Keratinocyte (primary cell): ENCODE measurements at regions not wholly inside any gene's neighbourhood (a gene's known extent, or its start where the extent isn't known, plus 50 kb on each side); places are given as distances from the start of the nearest gene placed in this dataset.

Experiments used
- EZH2 ChIP-seq: IDR thresholded peaks from one replicate; pipeline ENCODE4 v1.6.1; 2012; ENCODE audit warnings: inconsistent platforms, mild to moderate bottlenecking, low read length, moderate library complexity
- TF ChIP-seq, protein P1 (sequence below), 3 experiments: IDR thresholded peaks in 1 of 3; conservative IDR thresholded peaks in 1 of 3; optimal IDR thresholded peaks in 1 of 3; 2 replicates in 2 of 3; 3 replicates in 1 of 3; pipeline versions ENCODE3 to v1.5.1; 2011; ENCODE audit warnings: low read length in 3 of 3, mild to moderate bottlenecking in 3 of 3, moderate library complexity in 2 of 3, control low read depth in 1 of 3, inconsistent platforms in 1 of 3; ENCODE audit not compliant: insufficient read depth in 2 of 3; ENCODE audit errors: extremely low read depth in 1 of 3

DNA sequence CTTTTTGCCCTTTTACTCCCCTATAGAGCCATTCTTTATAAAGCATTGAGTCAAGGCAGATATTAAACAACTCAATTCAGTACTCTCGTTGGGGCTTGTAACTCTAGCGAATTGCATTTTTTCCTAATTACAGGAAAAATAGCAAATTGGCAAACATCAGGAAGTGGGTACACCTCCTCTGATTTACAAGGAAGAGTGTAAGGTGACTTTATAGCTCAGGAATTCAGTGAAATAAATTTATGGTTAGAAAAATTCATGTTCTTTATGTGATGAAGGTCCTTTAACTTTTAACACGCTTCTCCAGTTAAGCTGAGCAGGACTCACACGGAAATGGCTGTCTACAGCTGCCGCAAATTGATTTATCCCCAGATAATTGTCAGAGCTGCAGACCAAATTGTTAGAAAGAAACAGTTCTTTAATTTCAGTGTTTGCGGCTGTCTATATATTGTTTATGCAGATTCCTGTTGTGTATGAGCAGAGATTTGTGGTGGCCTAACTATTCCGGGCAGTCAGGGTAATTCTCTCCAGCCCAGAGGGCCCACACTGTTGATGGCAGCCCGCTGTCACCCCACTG lies 151.1 kb upstream of the MKI67 start:
- no peak for TF ChIP-seq EZH2
- TF ChIP-seq, protein P1, sequence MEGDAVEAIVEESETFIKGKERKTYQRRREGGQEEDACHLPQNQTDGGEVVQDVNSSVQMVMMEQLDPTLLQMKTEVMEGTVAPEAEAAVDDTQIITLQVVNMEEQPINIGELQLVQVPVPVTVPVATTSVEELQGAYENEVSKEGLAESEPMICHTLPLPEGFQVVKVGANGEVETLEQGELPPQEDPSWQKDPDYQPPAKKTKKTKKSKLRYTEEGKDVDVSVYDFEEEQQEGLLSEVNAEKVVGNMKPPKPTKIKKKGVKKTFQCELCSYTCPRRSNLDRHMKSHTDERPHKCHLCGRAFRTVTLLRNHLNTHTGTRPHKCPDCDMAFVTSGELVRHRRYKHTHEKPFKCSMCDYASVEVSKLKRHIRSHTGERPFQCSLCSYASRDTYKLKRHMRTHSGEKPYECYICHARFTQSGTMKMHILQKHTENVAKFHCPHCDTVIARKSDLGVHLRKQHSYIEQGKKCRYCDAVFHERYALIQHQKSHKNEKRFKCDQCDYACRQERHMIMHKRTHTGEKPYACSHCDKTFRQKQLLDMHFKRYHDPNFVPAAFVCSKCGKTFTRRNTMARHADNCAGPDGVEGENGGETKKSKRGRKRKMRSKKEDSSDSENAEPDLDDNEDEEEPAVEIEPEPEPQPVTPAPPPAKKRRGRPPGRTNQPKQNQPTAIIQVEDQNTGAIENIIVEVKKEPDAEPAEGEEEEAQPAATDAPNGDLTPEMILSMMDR (optimal IDR thresholded peaks at IDR 0.05 in 1 of 3, IDR thresholded peaks at IDR 0.05 in 1 of 3, conservative IDR thresholded peaks at IDR 0.05 in 1 of 3; ENCODE audit: extremely low read depth in 1 of 3, insufficient read depth in 2 of 3, low read length in 3 of 3): no peak
